NCI-H1105 (cell line): ENCODE measurements at regions not wholly inside any gene's neighbourhood (a gene's known extent, or its start where the extent isn't known, plus 50 kb on each side); places are given as distances from the start of the nearest gene placed in this dataset.

ENCODE experiments used
- DNase-seq: peaks from one replicate; lab custom pipeline; 2025; lab: John Stamatoyannopoulos, UW

DNA sequence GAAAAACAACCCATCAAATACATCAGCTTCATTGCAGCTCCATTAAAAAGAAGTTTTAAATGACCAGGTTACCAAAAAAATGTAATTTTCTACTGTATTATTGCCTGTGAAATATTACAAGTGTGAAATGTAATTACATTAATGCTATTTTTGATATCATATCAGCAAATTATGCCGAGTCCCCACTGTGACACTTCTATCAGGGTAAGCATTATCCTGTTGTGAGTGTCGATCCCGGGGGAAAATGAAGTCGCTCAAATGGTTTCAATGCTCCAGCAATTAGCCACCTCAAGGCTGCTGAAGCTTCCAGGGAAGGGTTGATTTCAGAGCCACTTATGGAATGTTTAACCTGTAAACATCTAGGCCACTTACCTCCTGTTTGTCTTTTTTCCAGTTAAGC is 70.4 kb downstream of the RCN1 start:
- DNase-seq: no peak

DNA sequence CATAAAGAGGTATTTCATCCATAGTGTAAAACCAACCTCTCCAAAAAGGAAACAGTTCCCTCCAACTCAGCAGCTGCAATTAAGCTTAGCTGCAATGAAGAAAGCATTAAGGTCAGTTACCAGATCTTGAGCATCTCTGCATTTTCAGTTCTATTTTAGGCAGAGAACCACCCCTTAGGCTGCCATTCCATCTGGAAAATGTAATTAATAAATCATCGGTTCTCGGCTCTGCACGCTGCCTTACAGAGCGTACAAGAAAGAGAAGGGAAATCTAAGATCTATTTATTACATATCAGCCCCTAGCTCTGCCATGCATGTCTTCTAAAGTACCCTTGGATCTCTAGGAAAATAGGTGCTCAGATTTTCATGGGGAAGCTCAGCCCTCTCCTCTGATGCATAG is 71.5 kb downstream of the RCN1 start:
- DNase-seq: no peak

DNA sequence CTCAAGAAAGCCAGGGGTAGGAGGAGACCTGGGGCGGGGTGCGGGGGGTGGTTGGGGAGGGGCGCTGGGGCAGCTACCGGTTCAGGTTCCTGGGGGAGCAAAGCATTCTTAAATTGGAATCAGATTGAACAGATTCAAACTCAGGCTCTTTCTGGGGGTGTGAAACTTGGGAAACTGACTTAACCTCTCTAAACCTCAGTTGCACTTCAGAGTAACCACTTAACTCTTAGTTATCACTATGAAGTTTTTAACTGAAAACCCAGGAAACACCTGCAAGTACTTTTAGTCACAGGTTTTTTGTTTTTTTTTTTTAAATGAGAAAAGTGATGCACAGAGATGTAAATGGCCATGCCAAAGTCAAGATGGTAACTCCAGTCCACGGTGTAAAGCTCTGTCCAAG is 72.0 kb downstream of the RCN1 start:
- no peak for DNase-seq

DNA sequence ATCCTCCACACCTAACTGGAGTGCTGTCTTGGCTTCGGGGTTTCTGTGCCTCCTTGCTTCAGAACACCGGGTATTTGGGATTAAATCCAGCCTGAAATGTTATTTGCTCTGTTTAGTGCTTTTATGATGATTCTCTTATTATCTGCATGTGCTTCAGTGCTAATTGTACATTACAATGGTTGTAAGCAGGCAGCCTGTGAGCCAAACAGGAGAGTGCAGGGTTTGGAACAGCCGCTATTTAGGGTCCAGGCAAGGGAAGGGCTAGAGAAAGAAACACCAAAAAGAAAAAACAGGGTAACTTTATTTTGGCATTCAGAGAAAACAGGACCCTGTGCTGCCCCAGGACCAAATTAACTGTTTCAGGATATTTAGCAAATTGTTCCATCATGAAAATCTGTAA is 72.7 kb downstream of the RCN1 start:
- no peak for DNase-seq

DNA sequence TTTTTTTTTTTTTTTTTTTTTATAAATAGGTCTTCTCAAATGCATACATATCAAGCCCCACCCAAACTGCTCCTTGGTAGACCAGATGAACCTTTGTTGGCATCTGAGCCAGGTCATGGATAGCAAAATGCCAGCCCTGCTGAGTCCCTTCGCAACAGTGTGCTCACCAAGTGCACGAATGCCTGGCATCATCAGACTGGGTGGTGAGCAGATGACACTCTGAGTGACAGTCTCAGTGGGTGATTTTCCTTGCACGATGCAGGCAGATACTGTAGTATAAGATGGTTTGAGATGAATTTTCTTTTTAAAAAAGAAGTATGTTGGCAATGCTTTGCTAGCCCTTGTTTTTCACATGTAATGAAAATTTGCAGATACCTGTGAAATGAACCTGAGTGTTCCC is 74.0 kb downstream of the RCN1 start:
- no peak for DNase-seq

DNA sequence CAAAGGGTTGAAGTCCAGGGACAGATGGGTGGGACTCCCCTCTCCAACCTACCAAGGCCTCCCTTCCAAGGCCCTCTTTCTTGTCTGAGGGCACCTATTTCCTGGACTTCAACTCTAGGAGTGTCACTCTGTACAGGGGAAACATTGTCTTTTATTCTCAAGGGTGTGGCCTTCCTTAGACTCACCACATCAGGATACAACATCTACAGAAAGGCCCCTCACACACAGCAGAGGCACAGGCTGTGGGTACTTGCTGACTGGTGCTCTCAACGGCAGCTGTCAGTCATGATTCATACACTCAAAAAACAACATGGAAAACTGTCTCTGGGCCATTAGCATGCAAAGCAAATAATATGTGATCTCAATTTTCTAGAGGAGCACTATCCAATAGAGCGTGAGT is 78.0 kb downstream of the RCN1 start:
- DNase-seq: no peak

DNA sequence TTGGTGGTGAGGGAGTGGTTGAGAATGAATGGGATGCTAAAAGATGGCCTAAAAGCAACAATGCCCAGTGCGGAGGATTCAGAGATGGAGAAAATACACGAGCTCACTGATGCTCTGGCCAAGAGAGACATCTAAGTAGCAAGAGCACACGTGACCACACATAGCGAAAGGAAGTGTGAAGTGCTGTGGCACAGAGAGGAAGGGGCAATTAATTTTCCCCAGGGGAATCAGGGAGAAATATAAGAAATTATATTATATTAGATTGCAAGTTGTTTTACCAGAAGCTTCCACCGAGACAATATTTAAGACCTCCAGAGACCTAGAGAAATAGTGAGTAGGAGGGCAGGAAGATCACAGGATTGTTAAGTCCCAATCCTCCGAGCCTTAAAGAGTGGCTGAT is 80.6 kb downstream of the RCN1 start:
- DNase-seq: no peak

DNA sequence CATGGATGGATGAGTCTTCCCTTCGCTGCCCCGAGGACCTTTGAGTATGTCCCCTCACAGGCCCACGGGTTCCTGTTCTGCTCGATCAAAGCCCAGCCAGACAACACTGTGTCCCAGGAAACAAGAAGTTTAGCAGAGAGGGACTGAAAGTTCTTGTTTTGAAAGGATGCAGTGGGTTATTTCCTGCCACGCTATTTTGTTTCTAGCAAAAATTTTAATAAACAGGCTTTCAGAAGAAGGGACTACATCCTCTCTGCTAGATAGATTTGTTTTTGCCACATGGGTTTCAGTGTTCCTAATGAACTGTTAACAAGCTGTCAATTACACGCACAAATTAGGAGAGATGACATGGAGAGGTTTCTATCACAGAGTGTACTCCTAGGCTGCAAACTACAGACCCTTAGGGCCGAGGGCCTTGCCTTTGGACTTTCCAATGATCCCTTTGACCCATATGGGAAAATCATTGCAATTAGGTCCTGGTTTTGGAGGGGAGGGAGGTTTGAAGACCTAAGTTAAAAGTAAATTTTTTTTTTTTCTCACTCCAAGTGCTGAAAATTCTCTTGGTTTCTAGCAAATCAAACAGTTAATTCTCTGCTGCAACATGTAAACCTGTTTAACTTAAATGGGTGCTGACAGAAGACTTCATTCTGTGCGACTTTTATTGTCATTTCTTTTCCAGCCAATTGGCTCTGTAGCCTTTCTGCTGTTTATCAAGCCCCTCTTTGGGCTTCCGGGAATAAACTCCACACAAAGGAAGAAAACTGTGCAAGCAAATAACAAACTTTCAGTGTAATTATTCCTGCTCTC is 81.4 kb downstream of the RCN1 start:
- no peak for DNase-seq

DNA sequence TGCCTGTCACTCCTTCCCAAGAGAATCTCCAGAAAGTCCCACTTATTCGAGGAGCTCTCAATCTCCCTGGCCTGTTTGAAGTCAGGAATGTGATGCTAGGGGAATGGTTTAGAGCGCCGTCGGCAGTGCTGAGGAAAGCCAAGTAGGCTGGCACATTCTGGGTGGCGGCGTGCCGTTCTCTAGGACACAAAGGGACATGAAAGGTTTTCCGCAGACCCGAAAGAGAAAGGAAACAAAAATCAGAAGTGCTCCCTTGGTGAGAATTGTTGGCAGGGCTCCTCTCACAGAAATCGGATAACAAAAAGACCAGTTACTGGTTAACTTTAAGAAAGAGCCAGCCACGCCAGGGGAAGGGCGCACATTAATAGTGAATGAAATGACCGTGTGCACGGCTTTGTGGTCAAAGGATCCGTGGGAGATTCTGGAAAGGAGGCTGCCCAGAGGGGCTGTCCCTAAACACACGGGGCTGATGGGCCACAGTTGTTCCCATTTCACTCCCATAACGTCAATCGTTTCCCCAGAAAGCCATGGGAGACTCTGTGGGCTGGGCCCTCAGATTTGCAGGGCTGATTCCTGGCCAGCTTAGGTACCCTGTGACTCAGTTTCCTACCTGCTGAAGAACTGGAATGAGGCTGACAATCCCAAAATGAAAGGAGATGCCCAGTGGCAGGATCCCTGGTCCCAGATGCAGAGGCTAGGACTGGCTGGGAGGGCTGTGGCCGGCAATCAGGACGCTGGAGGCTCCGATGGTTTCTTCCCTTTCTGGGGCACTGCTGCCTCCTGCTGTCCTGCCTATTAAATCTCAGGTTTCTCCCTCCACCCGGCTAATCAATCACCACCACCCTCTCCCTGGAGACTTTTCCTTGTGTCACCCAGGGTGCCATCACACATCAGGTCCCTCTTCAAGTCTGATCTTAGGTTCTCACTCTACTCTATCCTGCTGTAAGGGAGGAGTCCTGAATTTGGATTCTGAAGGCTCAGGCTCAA is 82.3 kb downstream of the RCN1 start:
- peak; percentile 23 for DNase-seq

DNA sequence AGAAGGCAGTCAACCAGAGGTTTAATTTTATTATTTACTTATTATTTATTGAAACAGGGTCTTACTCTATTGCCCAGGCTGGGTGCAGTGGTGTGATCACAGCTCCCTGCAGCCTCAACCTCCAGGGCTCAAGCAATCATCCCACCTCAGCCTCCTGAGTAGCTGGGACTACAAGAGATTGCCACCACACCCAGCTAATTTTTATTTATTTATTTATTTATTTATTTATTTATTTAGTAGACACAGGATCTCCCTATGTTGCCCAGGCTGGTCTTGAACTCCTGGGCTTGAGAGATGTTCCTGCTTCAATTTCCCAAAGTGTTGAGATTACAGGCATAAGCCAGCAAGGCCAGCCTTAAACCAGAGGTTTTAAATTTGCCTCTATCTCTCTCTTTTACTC is 83.1 kb downstream of the RCN1 start:
- DNase-seq: no peak

DNA sequence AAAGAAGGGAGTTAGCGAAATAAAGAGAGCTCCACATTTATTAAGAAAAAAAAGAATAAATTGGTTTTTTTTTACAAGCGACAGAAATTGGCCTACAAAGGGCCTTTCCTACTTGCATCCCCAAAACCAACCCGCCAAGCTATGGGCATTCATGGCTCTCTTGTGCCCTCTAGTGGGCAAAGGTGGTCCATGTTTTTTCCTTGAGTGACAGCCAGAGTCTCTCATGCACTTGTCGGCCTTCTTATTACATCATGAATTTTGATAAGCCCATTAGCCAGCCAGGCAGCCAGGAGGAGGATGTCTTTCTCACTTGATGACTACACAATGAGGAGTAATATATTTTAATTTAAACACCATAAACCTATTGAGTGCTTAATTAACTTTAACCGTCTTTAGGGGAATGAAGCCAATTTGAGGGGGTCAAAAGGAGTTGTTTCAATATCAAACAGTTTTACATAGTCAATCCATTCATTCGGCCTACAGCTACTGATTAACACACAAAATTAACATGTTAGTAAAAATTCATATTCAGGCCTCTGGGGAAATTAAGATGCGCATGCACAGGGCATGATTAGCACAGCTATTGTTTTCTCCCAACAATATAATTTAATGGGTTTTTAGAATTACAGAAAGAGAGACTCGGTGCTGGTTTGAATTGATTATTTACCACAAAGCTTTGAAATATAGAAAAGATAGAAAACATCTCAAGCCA is 85.5 kb downstream of the RCN1 start:
- DNase-seq: peak; percentile 74

DNA sequence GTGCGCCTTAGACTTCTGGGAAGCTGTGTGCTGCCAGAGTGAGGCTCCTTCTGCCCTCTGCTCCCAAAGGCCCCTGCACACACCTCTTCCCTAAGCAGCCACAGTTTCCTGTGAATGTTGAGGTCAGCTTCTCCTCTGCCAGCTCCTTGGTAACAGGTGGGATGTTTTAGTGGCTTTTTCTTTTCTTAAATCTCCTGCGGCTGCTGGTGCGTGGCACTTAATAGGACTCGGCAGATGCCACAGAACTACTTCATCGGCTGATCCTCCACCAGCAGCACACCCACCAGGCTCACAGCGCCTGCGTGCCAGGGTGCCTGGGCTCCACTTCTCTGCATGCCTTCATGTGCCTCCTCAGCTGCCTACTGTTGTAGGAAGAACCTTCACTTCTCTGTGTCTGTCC is 87.8 kb downstream of the RCN1 start:
- no peak for DNase-seq

DNA sequence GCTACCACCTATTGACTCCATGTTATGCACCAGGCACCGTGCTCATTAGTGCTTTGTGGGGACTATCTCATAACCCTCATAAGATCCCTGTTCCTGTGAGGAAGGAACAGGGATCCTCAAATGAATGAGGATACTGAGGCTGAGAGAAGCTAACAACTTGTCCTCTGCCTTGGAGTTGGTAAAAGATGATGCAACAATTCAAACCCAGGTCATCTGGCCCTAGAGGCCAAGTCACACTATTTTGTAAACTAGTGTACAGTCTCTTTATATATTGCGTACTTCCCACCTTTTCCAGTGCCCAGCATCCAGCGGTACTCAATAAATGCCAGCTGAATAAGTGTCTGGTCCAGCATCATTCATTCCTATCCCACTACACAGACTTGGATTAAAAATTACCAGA is 92.6 kb downstream of the RCN1 start:
- DNase-seq: no peak

DNA sequence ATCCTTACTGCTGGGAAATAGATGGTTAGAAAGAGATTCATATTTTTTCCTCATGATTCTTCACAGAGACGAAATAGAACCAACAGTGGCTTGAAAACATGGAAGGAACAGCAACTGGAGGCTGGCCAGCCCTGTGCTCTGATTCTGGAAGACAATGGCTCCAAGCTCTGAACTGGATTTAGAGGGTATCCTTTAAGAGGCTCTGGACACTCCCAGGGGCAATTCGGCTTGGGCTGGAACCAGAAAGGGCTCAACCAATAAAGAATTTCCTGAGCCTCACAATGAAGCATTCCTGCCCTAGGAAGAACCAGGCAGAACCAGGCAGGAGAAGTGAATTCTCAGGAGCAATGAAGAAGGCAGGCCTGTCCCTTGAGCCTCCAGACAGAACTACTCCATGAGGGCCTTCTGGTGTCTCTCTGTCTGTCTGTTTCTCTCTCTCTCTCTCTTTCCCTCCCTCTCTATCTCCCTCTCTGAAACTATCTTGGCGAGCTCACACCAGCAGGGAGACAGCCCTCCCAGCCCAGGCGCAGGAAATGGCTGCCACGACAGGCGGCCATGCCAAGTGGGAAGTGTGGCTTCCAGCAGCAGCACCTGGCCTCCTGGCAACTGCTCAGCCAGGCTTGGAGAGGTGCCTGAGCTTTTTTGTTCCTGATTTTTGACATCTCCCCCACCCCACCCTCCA is 93.3 kb downstream of the RCN1 start:
- no peak for DNase-seq

DNA sequence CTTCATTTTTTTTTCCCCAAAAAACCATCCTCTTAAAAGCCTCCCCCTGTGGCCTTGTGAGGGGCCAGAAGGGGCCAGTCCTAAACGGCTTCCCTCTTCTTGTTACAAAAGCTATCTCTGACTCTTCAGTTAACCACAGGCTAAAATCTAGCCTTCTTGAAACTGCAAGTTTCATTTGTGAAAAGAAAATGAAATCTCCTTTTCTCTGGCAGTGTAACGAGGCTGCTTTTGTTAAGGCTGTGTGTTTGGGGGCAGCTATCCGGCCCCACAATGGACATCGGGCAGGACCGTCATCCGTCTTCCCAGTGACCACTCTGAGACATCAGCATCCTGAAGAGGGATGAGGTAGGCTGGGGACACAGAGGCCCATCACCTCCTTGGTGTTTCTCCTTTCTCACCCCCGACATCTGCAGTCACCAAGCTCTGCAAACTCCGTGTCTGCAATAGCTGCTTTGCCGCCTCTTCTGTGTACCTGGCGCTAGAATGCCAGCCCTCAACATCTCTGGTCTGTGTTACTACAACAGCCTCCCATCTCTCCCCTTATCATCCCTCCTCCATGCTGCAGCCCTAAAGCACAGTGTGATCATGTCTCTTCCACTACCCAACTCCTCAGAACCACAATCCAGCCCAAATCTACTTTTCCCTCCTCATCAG is 94.0 kb downstream of the RCN1 start:
- DNase-seq: no peak

DNA sequence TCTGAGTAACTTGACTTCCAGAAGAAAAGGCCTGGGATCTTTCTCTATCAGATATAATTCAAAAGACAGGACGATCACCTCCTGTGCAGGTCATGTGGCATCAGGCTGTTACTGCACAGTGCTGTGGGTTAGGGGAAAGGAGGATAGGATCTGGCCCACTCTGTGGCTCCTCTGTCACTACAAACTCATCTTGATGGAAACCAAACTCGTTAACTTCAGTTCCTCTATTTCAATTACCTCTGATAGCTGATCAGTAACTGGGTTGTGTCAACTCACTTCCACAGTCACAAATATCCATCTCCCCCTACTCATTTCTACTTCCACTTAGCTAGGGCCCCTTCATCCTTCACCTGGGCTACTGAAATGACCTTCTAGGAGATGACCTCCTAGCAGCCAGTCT is 95.2 kb downstream of the RCN1 start:
- no peak for DNase-seq

DNA sequence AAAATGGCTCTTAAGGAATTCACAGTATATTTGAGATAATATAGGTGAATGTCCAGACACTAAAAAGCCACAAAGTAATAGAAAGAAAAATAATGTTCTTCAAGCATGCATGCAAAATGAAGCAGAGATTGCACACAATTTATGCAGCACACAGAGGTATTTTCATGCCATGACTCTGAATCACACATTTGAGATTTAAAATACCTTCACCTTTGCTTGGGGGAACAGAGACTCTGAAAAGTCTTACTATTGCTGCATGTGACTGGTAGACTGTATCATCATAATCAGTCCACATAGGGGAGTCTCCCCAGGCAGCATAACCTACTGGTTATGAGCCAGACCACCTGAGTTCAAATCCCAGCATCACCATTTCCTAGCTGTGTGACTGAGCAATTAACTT is 96.2 kb downstream of the RCN1 start:
- no peak for DNase-seq

DNA sequence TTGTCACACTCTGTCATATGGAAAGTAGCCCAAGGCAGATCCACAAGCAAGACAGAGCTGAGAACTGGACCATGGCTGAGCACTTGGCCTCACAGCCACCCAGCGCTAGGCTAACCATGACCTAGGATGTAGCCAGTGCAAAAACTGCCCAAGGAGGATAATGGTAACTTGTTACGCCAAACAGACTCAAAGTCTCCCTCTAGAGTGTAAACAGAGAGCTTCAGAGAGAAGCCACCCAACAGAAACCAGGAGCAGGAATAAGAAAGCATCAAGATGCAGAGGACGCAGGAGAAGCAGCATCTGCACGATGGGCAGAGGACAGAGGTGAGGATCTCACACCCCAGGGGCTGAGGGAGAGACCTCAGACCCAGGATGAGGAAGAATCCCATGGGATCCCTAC is 97.9 kb downstream of the RCN1 start:
- DNase-seq: no peak

DNA sequence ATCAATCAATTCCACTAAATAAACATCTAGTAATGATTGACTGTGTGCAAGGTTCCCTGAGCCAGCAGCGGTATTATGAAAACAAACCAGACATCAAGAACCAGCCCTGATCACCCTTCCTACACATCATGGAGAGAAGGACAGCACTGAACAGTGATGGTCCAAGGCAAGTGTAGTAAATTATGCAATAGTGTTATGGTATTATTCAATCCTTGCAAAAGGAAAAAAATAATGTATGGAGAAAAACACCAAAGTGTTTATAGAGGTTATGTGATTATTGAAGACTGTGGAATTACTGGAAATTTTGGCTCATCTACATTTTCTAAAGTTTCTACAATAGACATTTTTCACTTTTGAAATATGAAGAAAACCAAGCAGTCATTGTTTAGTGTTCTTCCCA is 105.3 kb downstream of the RCN1 start:
- no peak for DNase-seq

DNA sequence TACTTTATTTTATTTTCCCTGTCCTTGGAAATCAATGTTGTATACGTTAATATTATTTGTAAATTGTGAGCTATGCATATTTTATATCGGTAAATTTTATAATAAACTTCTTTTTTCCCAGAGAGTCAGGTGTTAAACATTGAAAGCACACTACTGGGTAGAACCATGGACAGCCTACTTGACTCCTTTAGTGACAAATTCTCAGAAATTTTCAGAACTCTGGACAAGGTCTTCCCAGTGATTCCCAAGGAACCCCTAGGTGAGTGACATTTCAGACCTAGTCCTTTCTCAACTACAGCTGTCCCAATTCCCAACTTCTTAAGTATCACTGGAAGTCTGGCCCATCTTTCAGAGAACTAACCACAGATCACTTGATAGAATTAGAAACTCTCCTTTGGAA is 107.2 kb downstream of the RCN1 start:
- no peak for DNase-seq

DNA sequence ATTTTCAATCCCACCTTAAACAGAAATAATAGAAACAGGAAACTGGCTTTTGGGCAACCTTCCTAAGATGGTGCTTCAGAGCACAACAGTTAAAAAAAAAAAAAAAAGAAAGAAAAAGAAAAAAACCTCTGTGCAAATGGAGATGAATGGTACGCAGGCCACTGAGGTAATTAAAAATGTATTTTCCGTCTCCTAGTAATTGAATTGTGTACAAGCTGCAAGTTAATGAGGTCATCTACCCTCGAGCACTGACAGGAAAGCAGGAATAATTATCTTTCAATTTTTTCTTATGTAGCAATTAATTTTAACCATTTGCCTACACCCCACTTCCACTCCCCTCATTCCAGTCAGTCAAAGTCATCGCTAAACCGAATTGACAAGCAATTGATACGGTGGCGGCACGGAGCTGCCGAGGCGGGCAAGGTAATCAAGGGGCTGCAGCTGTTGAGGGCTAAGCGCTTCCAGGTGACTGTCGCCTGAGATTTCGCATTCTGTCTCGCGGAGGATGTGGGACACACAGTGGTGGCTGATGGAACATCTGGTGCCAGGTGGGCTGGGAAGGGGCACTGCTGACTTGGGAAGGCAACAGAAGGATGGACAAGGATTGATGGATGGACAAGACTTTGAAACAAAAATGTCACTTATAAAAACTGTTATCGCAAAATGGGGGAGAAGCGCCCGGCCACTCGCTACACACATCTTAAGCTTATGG is 109.4 kb downstream of the RCN1 start:
- DNase-seq: no peak
